ENCODE measurements at regions not wholly inside any gene's neighbourhood (a gene's known extent, or its start where the extent isn't known, plus 50 kb on each side); places are given as distances from the start of the nearest gene placed in this dataset.

DNA sequence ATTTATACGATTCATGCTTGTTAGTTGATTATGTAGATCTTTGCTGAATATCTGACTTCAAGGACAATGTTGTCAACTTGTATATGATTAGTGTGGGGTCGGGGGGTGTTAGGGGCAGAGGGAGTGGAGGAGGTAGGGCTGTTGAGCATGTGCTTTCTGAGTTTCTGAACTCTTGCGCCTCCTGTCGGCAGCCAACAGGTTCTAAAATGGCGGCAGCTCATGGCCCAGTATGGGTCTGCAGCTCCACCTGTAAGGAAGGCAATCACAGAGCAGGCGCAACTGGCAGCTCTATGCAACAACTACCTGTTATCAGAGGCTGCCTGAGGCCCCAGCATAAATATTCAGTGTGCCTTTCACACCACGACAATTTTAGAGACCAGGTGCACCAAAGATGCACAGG is 205.8 kb upstream of the PLXNA2 start:
- Mint-ChIP-seq H3K27me3 (ENCODE audit: low read depth) (peaks cover 15% of the 10 kb centered on the region), H3K9me3 (no peaks in the 10 kb centered on the region), H3K4me1 (ENCODE audit: low read depth) (no peaks in the 10 kb centered on the region), H3K4me3 (no peak overlapping the region), H3K36me3 (ENCODE audit: insufficient read depth) (no peaks in the 10 kb centered on the region)
- ATAC-seq: no peak
- DNase-seq: no peak

DNA sequence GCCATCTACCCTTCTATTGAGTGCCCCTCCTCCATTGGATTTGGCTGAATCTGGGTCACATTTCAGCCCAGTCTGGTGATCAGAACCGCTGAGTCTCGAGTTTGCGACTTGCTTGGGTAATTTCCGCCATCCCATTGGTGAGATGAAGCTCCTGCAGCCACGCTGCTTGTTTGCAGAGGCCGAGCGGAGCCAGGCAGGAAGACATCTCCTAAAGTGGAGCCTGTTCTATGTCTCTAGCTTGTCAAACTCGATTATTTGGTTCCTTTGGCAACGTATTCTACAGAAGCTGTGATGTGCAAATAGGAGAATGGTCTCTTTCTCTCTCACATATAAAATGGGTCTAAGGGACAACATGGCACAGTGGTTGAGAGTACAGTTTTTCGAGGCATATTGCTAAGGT is 206.8 kb upstream of the PLXNA2 start:
- Mint-ChIP-seq H3K4me3 (no peak overlapping the region), H3K9me3 (no peaks in the 10 kb centered on the region), H3K36me3 (ENCODE audit: insufficient read depth) (no peaks in the 10 kb centered on the region), H3K4me1 (ENCODE audit: low read depth) (no peaks in the 10 kb centered on the region), H3K27me3 (ENCODE audit: low read depth) (peaks cover 14% of the 10 kb centered on the region)
- ATAC-seq (no peak), DNase-seq (no peak)

GRCh38 chr1:208455821-208456220 is 211.6 kb upstream of the PLXNA2 start:
- ATAC-seq (no peak), DNase-seq (no peak)
- Mint-ChIP-seq H3K27me3 (ENCODE audit: low read depth) (peaks cover 3% of the 10 kb centered on the region), H3K36me3 (ENCODE audit: insufficient read depth) (no peaks in the 10 kb centered on the region), H3K9me3 (no peaks in the 10 kb centered on the region), H3K4me1 (ENCODE audit: low read depth) (no peaks in the 10 kb centered on the region), H3K4me3 (no peak overlapping the region)

GRCh38 chr1:208456487-208456886 is 212.3 kb upstream of the PLXNA2 start:
- DNase-seq: no peak
- Mint-ChIP-seq H3K27me3 (ENCODE audit: low read depth) (peaks cover 6% of the 10 kb centered on the region), H3K4me3 (no peak overlapping the region), H3K36me3 (ENCODE audit: insufficient read depth) (no peaks in the 10 kb centered on the region), H3K9me3 (no peaks in the 10 kb centered on the region), H3K4me1 (ENCODE audit: low read depth) (no peaks in the 10 kb centered on the region)
- ATAC-seq: no peak

GRCh38 chr1:208460823-208461222 is 216.6 kb upstream of the PLXNA2 start:
- Mint-ChIP-seq H3K4me1 (ENCODE audit: low read depth) (no peaks in the 10 kb centered on the region), H3K4me3 (no peak overlapping the region), H3K27me3 (ENCODE audit: low read depth) (peaks cover 6% of the 10 kb centered on the region), H3K36me3 (ENCODE audit: insufficient read depth) (no peaks in the 10 kb centered on the region), H3K9me3 (no peaks in the 10 kb centered on the region)
- DNase-seq (no peak), ATAC-seq (no peak)

GRCh38 chr1:208461680-208462079 is 217.5 kb upstream of the PLXNA2 start:
- Mint-ChIP-seq H3K27me3 (ENCODE audit: low read depth) (peaks cover 6% of the 10 kb centered on the region), H3K4me3 (no peak overlapping the region), H3K4me1 (ENCODE audit: low read depth) (no peaks in the 10 kb centered on the region), H3K9me3 (no peaks in the 10 kb centered on the region), H3K36me3 (ENCODE audit: insufficient read depth) (no peaks in the 10 kb centered on the region)
- ATAC-seq (no peak), DNase-seq (no peak)

DNA sequence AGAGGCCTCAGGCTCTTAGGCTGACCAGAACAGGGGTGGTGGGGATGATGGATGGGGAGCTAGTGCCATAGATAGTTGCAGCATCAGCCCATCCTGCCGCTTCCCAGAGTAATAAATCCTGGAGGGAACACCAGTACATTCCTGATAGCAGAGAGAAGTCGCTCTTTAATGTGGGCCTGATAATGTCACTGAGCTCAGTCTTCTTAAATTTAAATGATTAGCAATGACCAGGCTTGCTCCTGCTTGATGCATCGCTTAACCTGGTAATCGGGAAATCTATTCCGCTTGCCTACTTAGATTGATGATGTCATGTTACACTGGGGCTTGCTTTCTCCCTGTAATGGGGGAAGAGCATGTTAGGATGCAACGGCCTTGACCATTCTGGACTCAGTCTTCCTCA is 218.6 kb upstream of the PLXNA2 start:
- Mint-ChIP-seq H3K27me3 (ENCODE audit: low read depth) (peaks cover 7% of the 10 kb centered on the region), H3K4me1 (ENCODE audit: low read depth) (no peaks in the 10 kb centered on the region), H3K36me3 (ENCODE audit: insufficient read depth) (no peaks in the 10 kb centered on the region), H3K9me3 (no peaks in the 10 kb centered on the region), H3K4me3 (no peak overlapping the region)
- ATAC-seq: no peak
- no peak for DNase-seq

- Mint-ChIP-seq H3K27me3 (ENCODE audit: low read depth) (peaks cover 9% of the 10 kb centered on the region), H3K9me3 (no peaks in the 10 kb centered on the region), H3K36me3 (ENCODE audit: insufficient read depth) (no peaks in the 10 kb centered on the region), H3K4me3 (no peak overlapping the region), H3K4me1 (ENCODE audit: low read depth) (no peaks in the 10 kb centered on the region)
- DNase-seq: no peak
- ATAC-seq: no peak
Measured at GRCh38 chr1:208465266-208465665, 221.1 kb upstream of the PLXNA2 start.

- no peaks in the 10 kb centered on the region for H3K9me3 Mint-ChIP-seq
- no peak overlapping the region for H3K4me3 Mint-ChIP-seq
- H3K4me1 Mint-ChIP-seq (ENCODE audit: low read depth): no peaks in the 10 kb centered on the region
- ATAC-seq: no peak
- no peak for DNase-seq
- no peaks in the 10 kb centered on the region for H3K36me3 Mint-ChIP-seq (ENCODE audit: insufficient read depth)
- H3K27me3 Mint-ChIP-seq (ENCODE audit: low read depth): peaks cover 6% of the 10 kb centered on the region
Measured at GRCh38 chr1:208465786-208466590, 221.8 kb upstream of the PLXNA2 start.

GRCh38 chr1:208467151-208467780 is 223.1 kb upstream of the PLXNA2 start:
- Mint-ChIP-seq H3K36me3 (ENCODE audit: insufficient read depth) (no peaks in the 10 kb centered on the region), H3K9me3 (no peaks in the 10 kb centered on the region), H3K27me3 (ENCODE audit: low read depth) (peaks cover 6% of the 10 kb centered on the region), H3K4me1 (ENCODE audit: low read depth) (no peaks in the 10 kb centered on the region), H3K4me3 (no peak overlapping the region)
- no peak for DNase-seq
- ATAC-seq: no peak

GRCh38 chr1:208475449-208475848 is 231.3 kb upstream of the PLXNA2 start:
- ATAC-seq (no peak), DNase-seq (no peak)
- H3K4me3 Mint-ChIP-seq: no peak overlapping the region
- no peaks in the 10 kb centered on the region for H3K4me1 Mint-ChIP-seq (ENCODE audit: low read depth)
- peaks cover 8% of the 10 kb centered on the region for H3K27me3 Mint-ChIP-seq (ENCODE audit: low read depth)
- no peaks in the 10 kb centered on the region for H3K36me3 Mint-ChIP-seq (ENCODE audit: insufficient read depth)
- H3K9me3 Mint-ChIP-seq: no peaks in the 10 kb centered on the region

DNA sequence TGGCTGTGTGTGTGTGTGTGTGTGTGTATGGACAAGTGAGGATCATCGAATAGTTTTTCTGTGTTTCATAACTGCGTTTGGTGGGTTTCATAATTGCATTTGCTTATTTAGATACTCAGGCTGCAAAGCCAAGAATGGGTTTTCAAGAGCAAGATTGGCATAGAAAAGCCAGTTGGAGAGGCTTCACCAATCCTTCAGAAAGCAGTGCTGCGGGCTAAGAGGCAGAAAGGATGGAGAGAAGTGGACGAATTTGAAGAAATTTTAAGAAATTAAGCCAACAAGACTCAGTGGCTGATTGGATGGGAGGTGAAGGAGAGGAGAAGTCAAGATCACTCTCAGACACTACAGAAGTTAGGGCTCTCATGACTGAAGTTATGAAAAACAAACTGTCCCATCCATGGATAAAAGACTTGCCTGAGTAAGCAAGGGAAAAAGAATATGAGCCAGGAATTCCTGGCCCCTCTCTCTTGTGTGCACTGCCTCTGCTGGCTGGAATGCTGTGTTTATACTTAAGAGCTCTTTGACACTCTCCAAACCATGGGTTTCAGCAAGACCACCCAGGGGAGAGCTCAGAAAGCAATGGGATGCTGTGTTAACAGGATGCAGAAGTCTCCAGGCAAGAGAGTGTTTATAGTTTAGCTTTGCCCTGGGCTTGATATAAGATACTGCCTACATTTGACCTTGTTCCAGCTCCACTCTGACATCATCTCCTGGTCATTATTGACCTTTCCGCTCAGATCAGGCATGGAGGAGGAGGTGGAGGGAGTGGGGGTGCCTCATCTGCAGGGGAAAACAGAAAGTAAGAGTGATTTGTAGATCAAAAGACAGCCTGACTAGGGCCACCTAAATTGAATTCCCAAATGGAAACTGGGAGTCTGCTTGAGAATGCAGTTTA is 232.0 kb upstream of the PLXNA2 start:
- ATAC-seq (no peak), DNase-seq (no peak)
- peaks cover 9% of the 10 kb centered on the region for H3K27me3 Mint-ChIP-seq (ENCODE audit: low read depth)
- no peak overlapping the region for H3K4me3 Mint-ChIP-seq
- no peaks in the 10 kb centered on the region for H3K36me3 Mint-ChIP-seq (ENCODE audit: insufficient read depth)
- no peaks in the 10 kb centered on the region for H3K9me3 Mint-ChIP-seq
- H3K4me1 Mint-ChIP-seq (ENCODE audit: low read depth): no peaks in the 10 kb centered on the region

- no peaks in the 10 kb centered on the region for H3K9me3 Mint-ChIP-seq
- no peaks in the 10 kb centered on the region for H3K36me3 Mint-ChIP-seq (ENCODE audit: insufficient read depth)
- peaks cover 9% of the 10 kb centered on the region for H3K27me3 Mint-ChIP-seq (ENCODE audit: low read depth)
- no peak overlapping the region for H3K4me3 Mint-ChIP-seq
- ATAC-seq (no peak), DNase-seq (no peak)
- H3K4me1 Mint-ChIP-seq (ENCODE audit: low read depth): no peaks in the 10 kb centered on the region
Measured at GRCh38 chr1:208476846-208477170, 232.6 kb upstream of the PLXNA2 start.

DNA sequence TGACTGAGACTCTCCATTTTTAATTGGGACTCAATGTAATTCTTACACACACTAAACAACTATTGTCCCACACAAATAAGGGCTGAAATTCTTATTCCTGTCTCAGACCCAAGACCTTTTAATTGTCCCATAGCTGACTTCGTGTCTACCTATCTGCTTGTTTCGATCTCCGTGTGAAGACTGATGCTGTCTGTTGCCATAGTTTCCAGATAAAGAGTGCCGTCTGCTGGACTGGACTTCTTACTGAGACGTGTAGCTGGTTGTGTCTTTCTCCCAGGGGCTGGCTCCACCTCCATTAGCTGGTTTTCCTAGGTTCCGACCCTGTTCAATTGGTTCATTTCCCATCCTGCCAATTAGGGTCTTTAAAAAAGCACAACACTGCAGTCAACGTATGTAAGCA is 235.3 kb upstream of the PLXNA2 start:
- Mint-ChIP-seq H3K4me1 (ENCODE audit: low read depth) (no peaks in the 10 kb centered on the region), H3K9me3 (no peaks in the 10 kb centered on the region), H3K36me3 (ENCODE audit: insufficient read depth) (no peaks in the 10 kb centered on the region), H3K4me3 (no peak overlapping the region), H3K27me3 (ENCODE audit: low read depth) (peaks cover 9% of the 10 kb centered on the region)
- DNase-seq (no peak), ATAC-seq (no peak)

- H3K27me3 Mint-ChIP-seq (ENCODE audit: low read depth): peaks cover 1% of the 10 kb centered on the region
- H3K36me3 Mint-ChIP-seq (ENCODE audit: insufficient read depth): no peaks in the 10 kb centered on the region
- no peak for ATAC-seq
- no peak overlapping the region for H3K4me3 Mint-ChIP-seq
- no peaks in the 10 kb centered on the region for H3K4me1 Mint-ChIP-seq (ENCODE audit: low read depth)
- H3K9me3 Mint-ChIP-seq: no peaks in the 10 kb centered on the region
- no peak for DNase-seq
Measured at GRCh38 chr1:208485512-208485911, 241.3 kb upstream of the PLXNA2 start.

Data from activated T-cell treated with anti-CD3 and anti-CD28 coated beads, Interleukin-2, amount 50 U/mL, for 4 hours (primary cell).